Amygdala (tissue), 56 donors: ENCODE measurements at regions not wholly inside any gene's neighbourhood (a gene's known extent, or its start where the extent isn't known, plus 50 kb on each side); places are given as distances from the start of the nearest gene placed in this dataset.
"Not testable (repeated sequence)": the region's sequence is repeated elsewhere in the genome, so short reads cannot be mapped to it uniquely, and the experiment has no call there.

Source experiments
- DNase-seq, 56 donors: peaks; one replicate each; lab custom pipeline; 2025; lab: John Stamatoyannopoulos, UW

DNA sequence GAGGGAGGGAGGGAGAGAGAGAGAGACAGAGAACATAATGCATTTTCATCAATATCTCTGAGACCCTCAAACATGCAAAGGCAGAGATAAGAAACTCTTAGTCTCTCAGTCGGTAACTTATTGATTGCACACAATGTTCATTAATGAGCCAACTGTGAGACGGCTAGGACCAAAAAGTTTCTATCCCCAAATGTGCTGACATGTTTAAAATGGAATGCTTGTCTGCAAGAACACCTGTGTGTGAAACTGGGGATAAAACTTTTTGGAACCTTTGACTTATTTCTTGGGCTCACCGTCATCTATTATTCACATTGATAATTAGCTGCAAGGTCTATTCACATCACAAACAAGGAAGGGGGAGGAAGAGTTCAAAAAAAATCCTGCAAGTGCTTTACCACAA, 477.9 kb downstream of the STIM2 start:
- no peak for DNase-seq

DNA sequence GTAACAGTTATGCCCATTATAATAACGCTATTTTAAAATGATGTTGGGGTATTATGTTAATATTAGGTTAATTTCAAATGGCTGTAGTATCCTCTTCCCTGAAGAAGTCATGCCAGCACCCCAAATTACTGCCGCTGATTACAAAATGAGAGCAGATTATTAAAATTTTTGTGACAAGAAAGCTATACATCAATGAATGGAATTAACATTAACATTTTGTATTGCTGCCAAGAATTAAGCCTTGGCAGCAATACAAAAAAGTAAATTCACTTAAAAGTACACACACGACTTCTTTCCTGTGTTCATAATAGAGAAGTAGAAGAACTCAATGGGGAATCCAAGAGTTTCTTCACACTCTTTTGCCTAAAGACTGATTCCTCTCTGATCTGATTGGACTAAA, 482.8 kb downstream of the STIM2 start:
- DNase-seq, result no peak

DNA sequence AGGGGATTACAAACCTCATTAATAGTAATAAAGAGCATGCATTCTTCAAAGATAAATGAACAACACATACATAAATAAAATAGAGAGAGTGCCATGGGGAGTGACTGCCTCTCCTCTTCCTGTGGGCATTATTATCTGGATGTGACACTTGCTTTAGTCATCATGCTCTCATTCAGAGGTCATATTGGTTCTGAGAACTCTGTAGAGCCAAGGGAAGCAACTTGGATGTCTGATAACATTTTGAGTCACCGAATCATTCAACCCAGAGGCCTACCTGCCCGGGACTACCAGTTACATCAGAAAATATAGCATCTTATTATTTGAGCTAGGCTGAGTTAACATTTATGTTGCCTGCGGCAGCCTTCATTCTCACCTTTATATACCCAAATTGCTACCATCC, 489.5 kb downstream of the STIM2 start:
- no peak for DNase-seq

DNA sequence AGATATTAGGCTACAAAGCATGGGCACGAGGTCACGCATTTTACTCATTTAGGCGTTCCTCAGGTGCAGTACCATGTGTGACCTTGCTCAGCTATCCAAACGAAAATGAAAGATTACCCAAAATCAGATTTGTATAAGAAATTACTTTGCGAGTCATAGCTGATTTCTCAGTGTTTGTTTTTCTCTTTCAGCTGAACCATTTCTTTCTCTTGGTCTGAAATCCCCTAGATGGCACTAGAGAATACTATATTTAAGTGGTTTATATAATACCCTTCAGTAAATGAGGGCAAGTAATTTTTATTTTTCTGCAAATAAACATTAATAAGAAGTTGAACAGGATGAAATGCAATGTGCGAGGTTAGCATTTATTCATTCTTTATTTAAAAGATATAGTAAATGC, 496.6 kb downstream of the STIM2 start:
- DNase-seq, result no peak

DNA sequence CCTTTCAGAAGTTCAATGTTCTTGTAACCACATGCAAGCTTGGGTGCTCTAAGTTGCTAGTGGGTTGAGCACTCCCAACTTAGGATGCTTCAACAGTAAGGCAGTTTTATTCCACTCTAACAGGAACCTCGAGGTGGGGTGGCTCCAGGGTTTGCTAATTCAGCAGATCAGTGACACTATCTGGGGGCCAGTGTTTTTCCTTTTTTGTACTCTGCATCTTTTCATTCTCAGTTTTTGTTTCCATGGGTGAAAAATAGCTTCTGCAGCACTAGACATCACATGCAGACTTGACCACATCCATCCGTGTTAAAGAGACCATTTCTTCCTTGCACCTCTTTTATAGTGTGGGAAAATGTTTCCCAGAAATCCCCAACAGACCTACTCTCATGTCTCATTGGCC, 497.6 kb downstream of the STIM2 start:
- no peak for DNase-seq

DNA sequence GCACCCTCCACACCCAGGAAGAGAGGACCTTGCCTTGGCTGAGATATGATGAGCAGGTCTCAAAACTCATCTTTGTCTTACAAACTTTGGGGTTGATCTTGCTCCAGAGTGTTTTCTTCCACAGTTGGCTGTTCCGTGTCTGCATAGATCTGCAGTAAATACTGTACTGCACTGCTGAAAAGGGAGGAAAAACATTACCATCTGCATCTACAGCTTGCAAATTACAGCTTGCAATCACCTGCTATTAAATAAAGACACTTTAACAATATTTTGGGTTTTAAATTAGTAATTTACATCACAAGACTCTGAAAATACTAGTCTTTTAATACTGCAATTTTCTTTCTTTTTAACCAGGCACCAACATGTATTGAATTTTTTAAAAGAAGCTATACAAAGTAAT, 499.5 kb downstream of the STIM2 start:
- no peak for DNase-seq

DNA sequence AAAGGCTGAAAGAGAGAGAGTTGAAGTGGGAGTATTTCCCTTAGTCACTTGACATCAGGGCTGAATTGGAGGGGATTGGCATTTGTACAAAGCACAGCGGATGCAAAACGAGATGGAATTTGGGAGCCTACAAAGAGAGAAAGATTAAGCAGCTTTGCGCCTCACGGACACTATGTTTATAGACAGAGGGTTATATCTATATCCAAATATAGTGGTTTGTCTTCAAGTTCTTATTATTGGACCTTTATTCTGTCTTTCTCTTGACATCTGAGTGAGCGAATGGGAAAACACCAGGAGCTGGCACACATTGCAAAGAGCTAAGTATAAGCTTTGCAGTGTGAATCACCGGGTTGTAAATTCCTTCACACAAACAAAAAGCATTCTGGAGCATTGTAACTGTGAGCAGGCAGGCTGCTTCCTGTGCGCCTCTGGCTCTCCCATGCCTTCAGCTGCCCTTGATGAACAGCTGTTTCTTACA, 500.2 kb downstream of the STIM2 start:
- DNase-seq, result peak in 7 of 56 donors; percentile 2 to 35 (median 12)

DNA sequence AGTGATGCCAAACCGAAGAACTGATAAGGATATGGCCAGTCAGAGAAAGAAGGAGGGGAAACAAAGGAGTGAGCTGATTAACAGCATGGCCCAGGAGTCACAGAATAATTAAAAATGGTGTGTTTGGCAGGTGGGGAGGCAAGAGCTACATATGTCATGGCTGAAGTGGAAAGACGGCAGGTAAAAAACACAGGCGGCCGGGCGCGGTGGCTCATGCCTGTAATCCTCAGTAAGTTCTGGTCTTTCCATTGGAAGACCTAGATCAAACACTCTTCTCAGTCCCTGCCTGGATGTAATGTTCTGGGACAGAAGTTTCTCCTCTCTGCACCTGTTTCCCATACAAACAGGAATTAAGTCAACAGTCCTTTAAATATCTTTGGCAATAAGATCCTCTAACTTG, 503.9 kb downstream of the STIM2 start:
- DNase-seq, result no peak

DNA sequence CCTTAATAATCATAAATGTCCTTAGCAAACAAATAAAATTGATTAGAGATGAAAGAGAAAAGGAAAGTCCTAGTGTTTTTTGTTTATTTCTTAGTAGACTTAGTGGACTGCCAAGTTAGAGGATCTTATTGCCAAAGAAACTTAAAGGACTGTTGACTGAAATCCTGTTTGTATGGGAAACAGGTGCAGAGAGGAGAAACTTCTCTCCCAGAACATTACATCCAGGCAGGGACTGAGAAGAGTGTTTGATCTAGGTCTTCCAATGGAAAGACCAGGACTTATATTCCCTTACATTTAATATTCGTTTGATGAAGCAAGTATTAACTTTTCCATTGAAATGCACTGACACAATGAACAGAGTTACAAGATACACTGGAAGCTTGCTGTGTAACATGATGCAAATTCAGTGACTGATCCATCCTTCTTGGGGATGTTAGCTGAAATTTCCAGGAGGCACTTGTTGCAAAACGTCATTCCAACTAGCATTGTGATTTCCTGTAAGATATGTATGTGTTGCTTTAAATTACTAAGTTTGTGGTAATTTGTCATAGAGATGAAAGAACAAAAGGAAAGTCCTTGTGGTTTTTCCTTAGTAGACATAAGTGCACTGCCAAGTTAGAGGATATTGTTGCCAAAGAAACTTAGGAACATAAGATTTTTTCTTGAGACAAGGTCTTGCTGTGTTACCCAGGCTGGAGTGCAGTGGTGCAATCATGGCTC, 505.6 kb downstream of the STIM2 start:
- DNase-seq, result no peak

DNA sequence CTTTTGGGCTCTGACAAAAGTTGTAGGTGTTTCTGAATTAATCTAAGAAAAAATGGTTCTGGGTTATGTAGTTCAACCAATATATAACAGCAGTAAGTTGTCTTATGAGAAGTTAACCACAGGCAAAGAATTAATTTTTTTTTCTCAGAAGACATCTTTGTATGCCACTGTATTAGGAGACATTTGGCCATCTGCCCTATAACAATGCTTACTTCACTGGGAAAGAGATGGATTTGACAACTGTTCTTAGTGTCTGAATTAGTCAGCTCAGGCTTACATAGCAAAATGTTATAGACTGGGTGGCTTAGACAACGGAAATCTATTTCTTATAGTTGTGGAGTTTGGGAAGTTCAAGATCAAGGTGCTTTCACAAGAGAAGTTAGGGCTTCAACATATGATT, 508.1 kb downstream of the STIM2 start:
- DNase-seq, result no peak

DNA sequence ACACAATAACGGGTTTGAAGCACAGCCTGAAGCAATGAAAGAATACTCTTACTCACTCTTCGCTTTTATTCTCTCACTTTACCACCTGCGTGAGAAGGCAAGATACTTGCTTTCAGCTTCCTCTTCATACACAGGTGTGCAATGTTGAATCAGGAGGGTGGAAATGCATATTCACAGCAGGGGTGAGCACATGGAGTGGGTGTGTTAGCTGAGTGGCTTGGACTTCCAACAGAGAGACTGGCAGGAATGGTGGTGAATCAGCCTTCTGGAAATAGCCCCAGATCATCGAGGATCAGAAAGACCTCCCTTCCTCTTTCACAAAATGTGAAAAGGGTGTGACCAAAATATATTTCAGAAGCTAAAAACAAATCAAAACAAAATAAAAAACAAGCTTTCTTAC, 521.2 kb downstream of the STIM2 start:
- DNase-seq, result no peak

DNA sequence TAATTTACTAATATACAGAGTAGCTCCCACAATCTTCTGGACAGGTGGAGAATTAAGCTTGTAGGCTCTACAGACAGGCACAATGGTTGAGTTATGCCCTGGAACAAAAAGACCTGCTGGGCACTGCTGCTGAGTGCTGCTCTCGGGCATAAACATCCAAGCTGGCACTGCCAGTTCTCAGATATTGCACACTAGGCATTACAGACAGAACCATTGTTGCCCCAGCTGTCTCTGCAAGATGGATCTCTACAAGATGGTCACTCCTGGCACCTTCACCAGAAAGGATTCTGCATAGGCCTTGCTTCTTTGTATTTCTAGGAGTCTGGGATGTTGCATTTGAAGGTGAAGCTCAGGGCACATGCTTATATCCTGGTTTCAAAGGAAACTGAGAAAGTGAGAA, 527.1 kb downstream of the STIM2 start:
- DNase-seq, result peak in 3 of 56 donors; percentile 1 to 5 (median 1)

DNA sequence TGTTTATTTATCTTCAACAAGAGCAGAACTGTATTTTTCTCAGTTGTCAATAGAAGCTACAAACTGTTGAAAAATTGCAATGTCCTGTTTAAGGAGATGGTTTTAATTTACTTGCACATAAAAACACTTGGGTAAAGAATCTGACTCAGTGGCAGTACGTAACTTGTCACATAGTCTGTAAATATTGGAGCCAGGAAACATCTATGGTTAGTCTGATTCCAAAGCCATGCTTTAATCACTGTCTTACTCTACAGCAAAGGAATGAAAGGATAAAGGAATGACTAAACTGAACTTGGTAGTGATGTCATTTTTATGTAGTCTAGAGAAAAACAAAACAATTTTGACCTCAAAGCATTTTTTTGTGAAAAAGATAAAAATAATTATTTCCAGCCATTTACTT, 537.2 kb downstream of the STIM2 start:
- DNase-seq, result no peak

DNA sequence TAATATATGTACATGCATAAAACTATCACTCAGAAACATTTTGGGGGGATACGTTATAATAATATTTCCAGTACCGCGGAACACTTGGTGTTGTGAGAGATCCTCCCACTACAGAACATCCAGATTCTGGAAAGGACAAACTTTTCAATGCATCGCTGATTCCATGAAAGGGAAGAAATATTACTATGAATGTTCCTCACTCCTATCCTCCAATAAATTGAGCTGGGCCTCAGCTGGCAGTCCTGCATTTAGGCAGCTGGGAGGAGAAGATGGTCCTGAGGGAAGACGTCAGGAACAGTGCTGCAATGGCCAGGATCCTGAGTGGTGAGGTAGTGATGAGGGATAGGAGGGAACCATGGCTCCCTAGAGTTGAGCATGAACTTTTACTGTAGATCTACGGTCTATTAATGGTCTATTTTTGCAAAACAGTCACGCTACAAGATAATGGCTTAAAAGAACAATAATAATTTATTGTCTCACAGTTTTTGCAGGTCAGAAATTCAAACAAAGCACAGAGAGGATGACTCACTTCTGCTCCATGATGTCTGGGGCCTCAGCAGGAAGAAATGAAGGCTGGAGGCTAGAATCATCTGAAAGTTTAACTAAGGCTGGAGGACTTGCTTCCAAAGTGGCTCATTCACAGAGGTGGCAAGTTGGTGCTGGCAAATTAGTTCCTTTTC, 538.1 kb downstream of the STIM2 start:
- DNase-seq, result no peak

DNA sequence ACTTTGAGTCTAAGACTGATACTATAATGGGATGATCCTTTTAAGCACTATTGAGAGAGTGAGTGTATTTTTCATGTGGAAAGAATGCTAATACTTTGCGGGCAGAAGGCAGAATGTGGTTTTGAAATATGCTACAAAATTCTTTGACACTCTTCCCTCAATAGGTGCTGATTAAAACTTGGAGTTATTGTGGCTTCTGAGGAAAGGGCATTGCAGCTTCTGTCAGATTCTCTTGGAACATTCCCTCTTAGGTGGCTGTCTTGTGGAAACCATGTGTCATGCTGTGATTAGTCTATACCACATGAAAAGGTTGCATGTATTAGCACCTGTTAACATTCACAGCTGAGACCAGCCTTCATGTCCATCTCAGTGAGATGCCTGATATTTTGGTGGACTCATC, 547.0 kb downstream of the STIM2 start:
- no peak for DNase-seq

DNA sequence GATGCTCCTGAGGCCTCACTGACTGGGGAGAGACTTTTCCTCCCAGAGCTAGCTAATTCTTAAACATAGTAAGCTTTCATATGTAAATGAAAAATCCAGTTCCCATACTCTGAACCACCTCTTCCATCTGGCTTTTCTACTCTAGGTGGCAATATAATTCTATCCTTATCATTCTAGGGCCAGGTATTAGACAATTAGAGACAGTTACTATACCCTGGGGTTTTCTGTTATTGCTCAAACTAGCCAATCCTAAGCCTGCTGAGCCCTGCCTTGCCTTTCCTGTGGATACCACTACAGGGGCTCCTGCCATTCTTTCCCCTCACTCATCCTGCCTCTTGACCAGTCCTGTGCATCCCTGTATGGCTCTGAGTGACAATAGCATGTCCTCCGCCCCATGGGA, 552.0 kb downstream of the STIM2 start:
- no peak for DNase-seq

DNA sequence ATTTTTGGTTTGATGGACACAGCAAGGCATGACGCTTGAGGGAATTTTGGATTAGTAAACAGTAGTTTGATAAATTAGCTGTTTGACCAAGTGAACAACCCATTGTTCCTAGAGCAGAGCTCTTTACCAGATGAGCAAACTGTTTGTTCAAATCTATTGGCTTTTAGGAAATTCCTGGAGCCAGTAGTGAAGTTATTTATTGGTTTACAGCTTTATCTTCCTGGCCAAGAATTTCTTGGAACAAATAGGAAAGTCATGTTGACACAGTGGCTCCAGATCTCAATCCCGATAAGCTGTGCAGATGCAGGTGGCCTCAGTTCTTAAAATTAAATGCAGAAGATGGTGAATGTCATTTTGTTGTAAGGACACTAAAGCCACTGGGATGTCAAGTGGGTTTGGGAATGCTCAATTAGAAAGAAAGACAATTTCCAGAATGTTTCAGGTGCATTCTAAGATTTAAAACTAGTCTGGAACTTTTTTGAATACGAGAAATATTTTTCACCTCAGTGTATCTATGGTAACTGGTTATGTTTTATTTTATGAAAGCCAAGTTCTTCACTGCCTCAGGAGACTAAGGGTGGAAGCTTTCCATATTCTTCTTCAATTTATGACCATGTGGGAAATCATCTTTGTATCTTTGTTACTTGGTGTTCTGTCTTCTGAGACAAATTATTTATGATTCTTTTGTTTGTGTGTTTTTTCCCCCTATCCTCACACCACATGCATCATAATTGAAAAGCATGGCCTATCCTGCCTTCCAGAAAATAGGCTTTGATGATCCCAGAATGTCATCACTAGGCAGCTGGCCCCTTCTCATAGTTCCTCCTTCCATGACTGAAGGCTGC, 554.5 kb downstream of the STIM2 start:
- DNase-seq, result no peak

DNA sequence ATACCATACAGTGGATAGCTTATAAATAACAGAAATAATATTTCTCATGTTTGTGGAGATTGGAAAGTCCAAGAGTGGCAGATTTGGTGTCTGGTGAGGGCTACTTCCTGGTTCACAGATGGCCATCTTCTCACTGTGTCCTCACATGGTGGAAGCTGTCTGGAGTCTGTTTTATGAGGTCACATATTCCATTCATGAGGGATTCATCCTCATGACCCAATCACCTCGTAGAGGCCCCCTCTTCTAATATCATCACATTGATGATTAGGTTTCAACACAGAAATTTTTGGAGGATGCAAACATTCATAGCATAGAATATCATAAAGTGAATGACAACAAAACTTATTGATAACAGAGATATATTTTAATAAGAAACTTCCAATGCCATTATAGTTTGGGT, 568.0 kb downstream of the STIM2 start:
- DNase-seq, result no peak

DNA sequence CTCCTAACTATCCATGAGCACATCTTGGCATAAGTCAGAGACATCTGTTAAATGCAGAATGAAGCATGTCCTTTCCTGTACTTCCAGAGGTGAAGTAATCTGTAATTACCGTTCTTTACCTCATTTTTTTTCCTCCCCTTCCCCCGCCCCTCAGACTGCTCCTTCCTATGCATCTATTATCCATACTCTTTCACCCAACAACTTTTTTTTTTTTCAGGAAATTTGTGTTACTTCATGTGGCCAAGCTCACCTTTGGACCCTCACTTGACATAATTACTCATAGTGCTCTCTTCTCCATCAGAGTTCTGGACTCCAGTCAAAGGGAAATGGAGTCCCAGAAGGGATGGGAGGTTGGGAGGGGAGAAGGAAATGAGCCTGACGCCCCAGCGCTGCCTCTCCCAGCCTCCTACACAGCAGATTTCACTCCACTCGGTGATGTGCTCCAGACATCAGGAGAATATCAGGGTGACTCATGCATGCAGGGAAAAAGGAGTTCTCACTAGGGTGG, 568.8 kb downstream of the STIM2 start:
- DNase-seq, result no peak

DNA sequence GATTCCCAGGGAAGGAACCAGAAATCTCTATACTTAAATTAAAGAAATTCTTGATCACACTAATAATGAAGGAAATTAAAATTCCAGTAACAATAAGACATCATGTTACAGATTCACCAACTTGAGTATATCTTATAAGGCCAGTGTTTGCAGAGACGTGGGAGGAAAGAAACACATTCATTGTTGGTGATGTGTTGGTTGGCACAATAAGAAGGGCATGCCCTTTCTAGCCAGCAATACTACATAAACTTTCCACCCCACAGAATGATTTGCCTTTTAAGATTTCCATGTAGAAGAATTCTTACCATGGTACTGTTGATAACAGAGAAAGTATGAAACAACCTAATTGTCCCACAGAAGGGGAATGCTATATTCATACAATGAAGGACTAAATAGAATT, 581.5 kb downstream of the STIM2 start:
- DNase-seq, result no peak

DNA sequence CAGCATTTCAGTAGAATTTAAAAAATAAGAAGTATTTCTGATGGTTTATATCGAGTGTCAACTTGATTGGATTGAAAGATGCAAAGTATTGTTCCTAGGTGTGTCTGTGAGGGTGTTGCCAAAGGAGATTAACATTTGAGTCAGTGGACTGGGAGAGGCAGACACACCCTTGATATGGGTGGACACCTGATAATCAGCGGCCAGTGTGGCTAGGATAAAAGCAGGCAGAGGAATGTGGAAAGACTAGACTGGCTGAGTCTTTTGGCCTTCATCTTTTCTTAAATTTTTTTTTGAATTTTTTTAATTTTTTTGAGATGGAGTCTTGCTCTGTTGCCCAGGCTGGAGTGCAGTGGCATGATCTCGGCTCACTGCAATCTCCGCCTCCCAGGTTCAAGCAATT, 582.0 kb downstream of the STIM2 start:
- DNase-seq, result not testable (repeated sequence)
